ENCODE measurements at regions not wholly inside any gene's neighbourhood (a gene's known extent, or its start where the extent isn't known, plus 50 kb on each side); places are given as distances from the start of the nearest gene placed in this dataset.
"Not testable (repeated sequence)": the region's sequence is repeated elsewhere in the genome, so short reads cannot be mapped to it uniquely, and the experiment has no call there.

DNA sequence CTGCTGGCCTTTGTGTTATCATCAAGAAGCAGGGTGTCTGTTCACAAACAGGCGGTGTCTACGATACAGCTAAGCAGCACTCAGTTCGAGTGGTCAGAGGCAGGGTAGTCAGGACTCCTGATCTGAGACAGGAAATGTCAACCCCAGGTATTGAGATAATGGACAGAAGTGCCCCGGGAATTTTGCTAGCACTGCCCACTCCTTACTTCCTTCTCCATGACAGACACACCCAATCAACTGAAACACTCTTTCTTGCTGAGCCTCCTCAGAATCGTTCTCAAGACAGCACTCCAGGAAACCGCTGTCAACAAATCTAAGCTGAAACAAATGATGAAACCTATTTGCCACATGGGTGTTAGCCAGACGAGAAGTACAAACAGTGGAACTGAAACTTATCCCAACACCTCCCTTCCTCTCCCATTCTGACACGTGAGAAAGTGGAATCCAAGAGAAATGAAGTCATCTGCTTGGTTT, 109.3 kb downstream of the GTF2IRD2B start:
- not testable (repeated sequence) for DNase-seq

DNA sequence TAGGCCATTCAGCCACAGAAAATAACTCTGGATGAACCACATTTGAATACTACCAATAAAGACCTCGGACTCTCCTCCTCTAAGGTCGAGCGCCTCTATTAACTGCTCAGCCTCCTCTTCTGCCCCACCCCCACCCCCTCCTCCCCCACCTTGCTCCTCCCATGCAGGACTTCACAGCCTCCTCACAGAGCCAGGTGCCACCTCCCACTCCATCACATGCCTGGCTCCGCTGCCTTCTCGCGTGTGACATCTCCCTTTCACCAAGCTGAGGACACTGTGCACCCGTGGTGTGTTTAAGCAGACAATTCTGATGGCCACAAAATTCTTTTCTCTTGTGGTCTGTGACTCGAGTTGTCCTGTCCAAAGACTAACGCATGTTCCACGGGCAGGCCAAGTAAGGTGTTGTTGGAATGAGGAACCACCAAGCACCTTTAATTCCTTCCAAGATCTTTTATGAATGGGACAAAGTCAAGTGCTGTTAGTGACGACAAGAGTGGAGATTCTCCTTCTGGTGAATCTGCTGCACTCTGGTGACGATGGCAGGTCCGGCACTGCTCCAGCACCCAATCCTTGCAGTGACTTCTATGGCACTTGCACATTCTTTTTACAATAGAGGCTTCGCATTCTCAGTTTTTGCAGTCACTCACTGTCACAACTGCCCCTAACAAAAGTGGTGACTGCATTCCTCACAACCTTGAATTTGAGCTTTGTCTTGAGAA, 113.1 kb downstream of the GTF2IRD2B start:
- not testable (repeated sequence) for DNase-seq

DNA sequence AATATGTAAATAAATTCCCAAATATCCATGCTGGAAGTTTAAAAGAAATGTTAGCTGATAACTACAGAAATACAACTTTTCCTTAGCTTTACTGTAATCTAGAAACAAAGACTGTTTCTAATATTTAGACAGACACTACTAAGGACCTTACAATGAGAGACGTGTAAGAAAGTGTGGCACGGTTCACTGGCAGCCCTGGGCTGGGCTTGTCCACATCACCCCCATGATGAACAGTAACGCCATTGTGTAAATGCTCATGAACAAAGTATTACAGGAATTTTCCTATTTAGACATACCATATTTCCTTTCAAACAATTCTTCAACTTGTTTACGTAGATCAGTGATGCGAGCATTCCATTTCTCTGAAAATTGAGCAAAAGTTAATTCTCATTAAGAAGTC, 123.1 kb downstream of the GTF2IRD2B start:
- DNase-seq: not testable (repeated sequence)

GRCh38 chr7:75216963-75217362, 124.6 kb downstream of the GTF2IRD2B start:
- DNase-seq: not testable (repeated sequence)

DNA sequence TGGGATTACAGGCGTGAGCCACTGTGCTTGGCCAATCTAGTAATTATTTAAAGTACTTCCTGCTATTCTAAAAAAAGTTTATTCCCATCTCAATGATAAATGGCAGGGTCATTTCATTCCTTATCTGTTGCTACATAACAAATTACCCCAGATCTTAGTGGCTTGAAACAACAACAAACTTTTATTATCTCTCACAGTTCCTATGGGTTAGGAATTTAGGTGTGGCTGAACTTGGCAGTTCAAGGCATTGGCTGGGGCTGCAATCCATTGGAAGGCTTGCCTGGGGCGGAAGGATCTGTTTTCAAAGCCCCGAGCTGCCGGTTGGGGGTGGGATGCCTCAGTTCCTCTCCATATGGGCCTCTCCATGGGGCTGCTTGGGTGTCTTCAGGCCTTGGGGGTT, 133.7 kb downstream of the GTF2IRD2B start:
- DNase-seq: not testable (repeated sequence)

DNA sequence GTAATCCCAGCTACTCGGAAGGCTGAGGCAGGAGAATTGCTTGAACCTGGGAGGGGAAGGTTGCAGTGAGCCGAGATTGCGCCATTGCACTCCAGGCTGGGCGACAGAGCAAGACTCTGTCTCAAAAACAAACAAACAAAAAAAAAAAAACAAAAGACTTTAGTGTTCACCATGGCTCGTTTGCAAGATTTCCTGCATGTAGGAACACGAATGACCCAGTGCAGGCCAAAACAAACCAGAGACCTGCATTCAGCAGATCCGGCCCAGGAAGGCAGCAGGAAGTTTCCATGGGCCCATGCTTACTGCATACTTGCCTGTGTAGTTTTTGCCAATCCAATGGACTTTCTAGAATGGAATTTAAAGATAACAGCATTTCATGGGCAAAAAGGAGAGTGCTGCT, 137.2 kb downstream of the GTF2IRD2B start:
- DNase-seq: not testable (repeated sequence)

GRCh38 chr7:75230558-75230957, 138.2 kb downstream of the GTF2IRD2B start:
- not testable (repeated sequence) for DNase-seq

DNA sequence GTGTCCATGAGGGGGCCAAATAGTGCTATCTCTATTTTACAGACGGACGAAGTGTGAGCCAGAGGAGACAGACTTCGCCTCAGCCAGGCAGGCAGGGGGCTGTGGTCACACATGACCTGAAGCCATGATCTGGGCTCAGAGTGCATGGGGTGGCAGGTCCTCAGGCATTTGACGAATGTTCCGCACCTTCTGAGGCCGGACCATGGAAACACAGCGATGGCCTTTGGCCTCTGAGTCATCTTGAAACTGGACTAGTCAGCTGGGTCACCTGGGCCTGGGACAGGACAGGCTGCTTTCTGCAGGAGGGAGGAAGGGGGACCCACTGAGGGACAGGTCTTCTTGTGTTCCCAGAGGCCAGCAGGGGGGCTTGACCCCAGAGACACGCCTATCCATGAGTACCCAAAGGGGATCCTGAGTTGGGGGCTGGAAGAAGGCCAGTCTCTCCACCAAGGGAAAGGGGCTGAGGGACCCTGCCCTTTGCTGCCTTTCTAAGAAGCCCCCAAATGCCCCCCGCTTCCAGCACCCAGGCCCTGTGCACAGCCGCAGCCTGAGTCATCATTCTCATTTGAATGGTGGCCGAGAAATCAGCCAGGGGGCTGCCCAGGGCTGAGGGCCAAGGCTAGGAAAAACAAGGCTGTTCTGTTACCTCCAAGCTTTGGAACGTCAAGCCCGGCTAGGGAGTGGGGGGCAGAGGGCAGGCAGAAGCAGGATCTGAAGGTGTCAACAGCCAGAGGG, 142.9 kb downstream of the GTF2IRD2B start:
- not testable (repeated sequence) for DNase-seq

- DNase-seq: not testable (repeated sequence)
Measured at GRCh38 chr7:75235827-75236167, 143.4 kb downstream of the GTF2IRD2B start.

DNA sequence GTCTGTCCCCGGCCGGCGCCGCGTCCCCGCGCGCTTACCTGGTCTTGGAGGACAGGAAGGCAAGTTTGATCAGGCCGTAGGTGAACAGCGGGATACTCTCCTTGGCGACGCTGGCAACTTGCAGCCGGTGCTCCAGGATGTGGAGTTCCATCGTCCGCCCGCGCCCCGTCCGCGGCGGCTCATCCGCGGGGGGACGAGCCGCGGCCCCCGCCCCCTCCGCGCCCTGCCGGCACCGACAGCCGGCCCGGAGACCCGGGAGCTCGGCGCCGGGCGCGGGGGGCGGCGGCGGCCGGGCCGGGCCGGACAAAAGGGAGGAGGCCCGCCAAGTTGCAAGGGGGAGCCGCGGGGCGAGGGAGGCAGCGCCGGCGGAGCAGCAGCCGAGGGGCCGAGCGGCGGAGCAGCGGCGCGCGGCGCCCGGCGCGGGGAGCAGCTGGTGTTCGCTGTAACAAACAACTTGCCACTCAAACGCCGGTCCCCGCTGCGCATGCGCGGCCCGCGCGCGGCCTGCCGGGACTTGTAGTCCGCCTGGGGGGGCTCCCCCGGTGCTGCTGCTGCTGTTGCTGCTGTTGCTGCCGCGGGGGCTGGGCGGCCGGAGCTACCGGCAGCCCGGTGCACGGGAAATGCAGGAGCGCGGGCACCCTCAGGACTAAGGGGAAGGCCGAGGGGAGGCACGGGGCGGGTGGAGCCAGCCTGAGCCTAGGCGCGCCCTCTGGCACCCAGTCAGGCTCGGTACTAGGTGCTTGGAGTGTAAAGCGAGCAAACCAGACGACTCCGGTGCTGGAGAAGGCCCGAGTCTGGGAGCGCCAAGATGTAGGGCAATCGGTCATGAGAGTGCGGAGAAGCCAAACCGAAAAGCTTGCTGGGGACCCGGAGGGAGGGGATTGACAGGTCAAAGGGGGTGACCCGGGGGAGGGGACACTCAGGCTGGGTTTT, 145.1 kb downstream of the GTF2IRD2B start:
- peak; percentile 44 for DNase-seq

DNA sequence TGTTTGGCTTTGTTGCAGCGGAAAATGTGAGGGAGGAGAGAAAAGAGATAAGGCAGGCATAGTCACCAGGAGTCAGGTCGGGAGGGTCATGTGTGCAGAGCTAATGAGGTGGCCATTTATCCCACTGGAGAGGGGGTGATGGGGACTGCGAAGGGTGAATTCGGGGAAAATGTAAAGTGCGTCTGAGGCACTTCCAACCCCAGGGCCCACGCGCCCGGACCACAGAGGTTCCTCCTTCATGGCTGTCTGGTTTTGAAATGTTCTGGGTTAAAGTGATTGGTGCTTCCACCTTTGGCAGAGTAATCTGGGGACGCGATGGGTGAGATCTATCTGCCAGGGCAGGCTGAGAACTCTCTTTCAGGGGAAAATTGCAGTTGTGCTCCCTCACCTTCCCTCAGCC, 145.9 kb downstream of the GTF2IRD2B start:
- not testable (repeated sequence) for DNase-seq

DNA sequence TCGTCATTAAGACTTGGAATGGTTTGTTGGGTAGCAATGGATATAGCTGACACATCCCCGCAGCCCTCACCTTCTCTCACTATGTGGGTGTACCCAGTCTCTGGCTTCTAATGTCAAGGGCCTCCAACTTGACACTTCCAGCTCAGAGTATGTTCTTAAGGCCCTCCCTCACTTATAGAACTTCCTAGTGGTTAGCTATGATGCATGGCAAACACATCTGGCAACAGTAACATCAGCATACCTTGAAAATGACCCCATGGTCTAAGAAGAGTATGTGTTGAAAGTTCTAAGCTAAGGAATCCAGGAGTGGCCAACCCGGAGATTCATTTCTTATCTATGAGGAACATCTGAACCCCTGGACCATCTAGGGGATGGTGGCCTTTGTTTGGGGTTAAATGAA, 151.2 kb downstream of the GTF2IRD2B start:
- DNase-seq: not testable (repeated sequence)

- DNase-seq: not testable (repeated sequence)
Measured at GRCh38 chr7:75248216-75248615, 147.2 kb upstream of the TRIM73 start.

- not testable (repeated sequence) for DNase-seq
Measured at GRCh38 chr7:75254238-75254637, 141.2 kb upstream of the TRIM73 start.

- DNase-seq: not testable (repeated sequence)
Measured at GRCh38 chr7:75257442-75257841, 138.0 kb upstream of the TRIM73 start.

DNA sequence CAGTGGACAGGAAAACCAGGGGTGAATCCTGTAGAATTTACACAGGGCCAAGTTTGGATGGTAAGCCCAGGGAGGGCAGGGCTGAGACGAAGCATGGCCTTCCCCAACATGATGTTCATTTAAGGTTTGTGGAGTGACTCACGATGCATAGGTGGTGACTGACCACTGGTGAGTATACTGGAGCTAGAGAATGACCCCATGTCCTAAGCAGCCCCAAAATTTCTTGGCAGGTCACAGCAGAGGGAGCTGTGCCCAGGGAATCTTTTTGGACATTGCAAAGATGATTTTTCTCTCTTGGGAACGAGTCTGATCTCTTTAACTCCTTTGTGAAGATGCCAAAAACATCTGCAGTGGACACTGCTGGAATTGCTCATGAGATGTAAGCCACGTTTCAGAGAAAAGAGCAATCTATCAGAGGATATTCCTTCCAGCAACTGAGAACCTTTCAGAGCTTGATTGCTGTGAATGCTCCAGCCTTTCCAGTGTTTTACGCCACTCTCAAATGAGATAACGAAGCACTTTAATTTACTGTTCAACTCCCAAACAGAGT, 135.9 kb upstream of the TRIM73 start:
- not testable (repeated sequence) for DNase-seq

DNA sequence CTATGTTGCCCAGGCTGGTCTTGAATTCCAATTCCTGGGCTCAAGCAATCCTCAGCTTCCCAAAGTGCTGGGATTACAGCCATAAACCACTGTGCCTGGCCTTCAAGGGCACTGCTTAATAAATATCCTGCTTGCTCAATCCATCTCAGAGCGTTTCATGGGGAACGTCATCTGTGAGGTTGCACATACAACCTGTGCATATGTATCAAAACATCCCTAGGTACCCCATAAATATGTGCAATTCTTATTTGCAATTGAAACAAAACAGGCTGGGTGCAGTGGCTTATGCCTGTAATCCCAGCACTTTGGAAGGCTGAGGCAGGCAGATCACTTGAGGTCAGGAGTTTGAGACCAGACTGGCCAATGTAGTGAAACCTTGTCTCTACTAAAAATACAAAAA, 133.8 kb upstream of the TRIM73 start:
- not testable (repeated sequence) for DNase-seq

- DNase-seq: not testable (repeated sequence)
Measured at GRCh38 chr7:75268158-75268557, 127.3 kb upstream of the TRIM73 start.

GRCh38 chr7:75269159-75269558, 126.3 kb upstream of the TRIM73 start:
- not testable (repeated sequence) for DNase-seq

DNA sequence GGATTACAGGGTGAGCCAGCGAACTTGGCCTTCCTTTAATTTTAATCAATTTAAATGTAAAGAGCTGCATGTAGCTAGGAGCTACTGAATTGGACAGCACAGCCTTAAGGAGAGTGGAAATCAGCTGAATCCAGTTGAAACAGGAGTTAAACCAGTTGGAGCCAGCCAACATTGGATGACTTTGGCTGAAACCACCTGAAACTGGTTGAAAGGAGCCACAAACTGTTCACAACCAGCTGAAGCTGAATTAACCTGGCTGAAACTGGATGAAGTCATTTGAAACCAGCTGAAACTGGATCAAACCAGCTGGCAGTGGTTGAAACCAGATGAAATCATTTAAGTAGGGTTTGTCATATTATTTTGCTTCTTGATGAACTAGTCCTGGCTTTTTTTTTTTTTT, 121.3 kb upstream of the TRIM73 start:
- not testable (repeated sequence) for DNase-seq
